ENCODE measurements at regions not wholly inside any gene's neighbourhood (a gene's known extent, or its start where the extent isn't known, plus 50 kb on each side); places are given as distances from the start of the nearest gene placed in this dataset.

DNA sequence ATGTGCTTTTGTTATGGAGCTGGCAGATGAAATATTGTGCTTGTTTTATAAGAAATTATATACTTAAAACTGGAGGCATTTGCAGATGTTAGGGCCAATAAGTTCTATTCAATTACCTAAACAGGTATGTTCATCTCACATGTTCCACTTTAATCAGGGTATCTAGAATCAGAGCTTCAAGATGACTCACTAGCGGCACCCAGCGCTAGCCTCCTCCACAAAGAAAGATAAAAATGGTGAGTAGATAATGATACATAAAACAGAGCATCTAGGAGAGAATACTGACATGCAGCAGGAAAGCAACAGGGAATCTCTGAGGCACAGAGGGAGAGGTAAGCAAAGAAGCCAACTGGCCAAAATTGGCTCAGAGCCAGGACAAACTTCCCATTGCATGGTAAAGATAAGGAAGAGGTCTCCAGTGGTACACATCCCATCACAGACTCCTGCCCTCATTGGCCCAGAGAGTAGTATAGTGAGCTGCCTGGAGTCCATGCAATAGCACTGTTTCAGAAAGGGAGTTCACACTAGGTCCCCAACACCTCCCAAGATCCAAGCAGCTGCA is 200.7 kb upstream of the SPTLC3 start:
- intact Hi-C loops (cut with micrococcal nuclease) = no loop called here
- Mint-ChIP-seq H3K4me1 (ENCODE audit: low read depth) (no peaks in the 10 kb centered on the region), H3K36me3 (ENCODE audit: low read depth) (no peaks in the 10 kb centered on the region), H3K27ac (no peak overlapping the region), H3K4me3 (no peak overlapping the region), H3K9me3 (peaks cover 50% of the 10 kb centered on the region), H3K27me3 (no peaks in the 10 kb centered on the region)

DNA sequence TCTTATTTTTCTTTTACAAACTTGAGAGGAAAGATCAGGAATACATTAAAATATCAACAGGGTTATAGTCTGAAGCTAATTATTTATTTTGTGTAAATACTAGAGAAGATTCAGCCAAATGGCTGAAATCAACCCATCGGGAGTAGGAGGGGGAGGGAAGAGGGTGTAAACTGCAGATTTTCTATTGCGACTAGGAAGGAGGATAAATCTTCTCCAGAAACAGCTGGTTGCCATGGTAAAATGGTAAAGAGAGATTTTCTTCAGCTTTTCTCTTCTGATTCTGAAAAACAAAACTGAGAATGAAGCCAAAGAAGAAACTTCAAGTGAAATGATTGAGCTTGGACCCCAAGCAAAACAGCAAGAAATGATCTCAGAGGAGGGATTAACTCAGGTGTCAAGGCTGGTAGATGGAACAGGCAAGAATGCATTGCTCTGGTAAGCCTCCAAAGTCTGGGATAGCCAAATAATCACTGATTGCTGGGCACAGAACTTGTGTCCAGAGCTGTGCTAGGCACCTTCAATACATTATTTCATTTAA is 193.5 kb upstream of the SPTLC3 start:
- Mint-ChIP-seq H3K4me3 (no peak overlapping the region), H3K36me3 (ENCODE audit: low read depth) (no peaks in the 10 kb centered on the region), H3K27me3 (no peaks in the 10 kb centered on the region), H3K4me1 (ENCODE audit: low read depth) (no peaks in the 10 kb centered on the region), H3K9me3 (peaks cover 15% of the 10 kb centered on the region), H3K27ac (no peak overlapping the region)
- intact Hi-C loops (cut with micrococcal nuclease) = no loop called here

DNA sequence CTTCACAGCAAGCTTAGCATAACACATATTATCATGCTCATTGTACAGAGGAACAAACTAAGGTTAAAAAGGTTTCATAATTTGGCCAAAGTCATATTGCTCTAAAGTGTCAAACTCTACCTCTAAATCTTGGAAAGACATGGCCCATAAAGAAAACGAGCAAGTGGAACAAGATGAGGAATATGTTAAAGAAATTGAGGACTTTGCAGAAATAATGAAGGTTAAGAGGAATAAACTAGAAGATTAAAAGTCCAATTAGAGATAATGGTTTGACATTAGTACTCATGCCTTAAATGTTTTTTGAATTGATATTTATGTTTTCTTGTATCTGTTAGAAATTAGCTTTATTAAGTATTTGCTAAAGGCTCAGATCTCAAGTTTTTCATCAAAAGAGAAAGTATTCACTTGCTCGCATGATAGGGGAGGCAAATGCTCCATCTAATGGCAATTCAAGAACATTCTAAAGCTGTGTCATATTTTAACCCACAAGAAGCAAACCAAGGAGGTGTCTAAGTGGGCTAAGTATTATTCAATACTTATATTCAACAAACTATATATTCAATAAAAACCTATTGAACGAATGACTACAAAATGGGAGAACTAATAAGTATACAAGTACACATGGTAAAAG is 192.9 kb upstream of the SPTLC3 start:
- no peaks in the 10 kb centered on the region for H3K36me3 Mint-ChIP-seq (ENCODE audit: low read depth)
- no peak overlapping the region for H3K4me3 Mint-ChIP-seq
- H3K27ac Mint-ChIP-seq = no peak overlapping the region
- no peaks in the 10 kb centered on the region for H3K27me3 Mint-ChIP-seq
- H3K4me1 Mint-ChIP-seq (ENCODE audit: low read depth) = no peaks in the 10 kb centered on the region
- intact Hi-C loops (cut with micrococcal nuclease) = no loop called here
- H3K9me3 Mint-ChIP-seq = peaks cover 9% of the 10 kb centered on the region

DNA sequence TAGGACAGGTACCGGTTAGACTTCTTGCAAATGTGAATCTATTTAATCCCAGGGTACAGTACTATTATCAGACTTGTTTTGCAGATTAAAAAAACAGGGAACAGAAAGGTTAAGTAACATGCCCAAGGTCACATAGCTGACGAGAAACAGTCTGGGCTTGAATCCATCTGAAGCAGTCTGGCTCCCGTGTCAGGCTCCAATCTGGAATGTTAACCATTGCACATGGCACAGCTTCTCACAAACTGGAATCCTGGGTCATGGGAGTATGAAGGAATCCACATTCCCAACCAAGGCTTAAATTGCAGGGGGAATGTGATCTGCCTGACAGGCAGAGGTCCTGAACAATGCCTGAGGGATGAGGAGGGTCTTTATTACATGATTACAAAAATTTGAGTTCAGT is 187.5 kb upstream of the SPTLC3 start:
- Mint-ChIP-seq H3K36me3 (ENCODE audit: low read depth) (no peaks in the 10 kb centered on the region), H3K4me3 (no peak overlapping the region), H3K9me3 (no peaks in the 10 kb centered on the region), H3K4me1 (ENCODE audit: low read depth) (no peaks in the 10 kb centered on the region), H3K27me3 (no peaks in the 10 kb centered on the region), H3K27ac (no peak overlapping the region)
- intact Hi-C loops (cut with micrococcal nuclease) = no loop called here

DNA sequence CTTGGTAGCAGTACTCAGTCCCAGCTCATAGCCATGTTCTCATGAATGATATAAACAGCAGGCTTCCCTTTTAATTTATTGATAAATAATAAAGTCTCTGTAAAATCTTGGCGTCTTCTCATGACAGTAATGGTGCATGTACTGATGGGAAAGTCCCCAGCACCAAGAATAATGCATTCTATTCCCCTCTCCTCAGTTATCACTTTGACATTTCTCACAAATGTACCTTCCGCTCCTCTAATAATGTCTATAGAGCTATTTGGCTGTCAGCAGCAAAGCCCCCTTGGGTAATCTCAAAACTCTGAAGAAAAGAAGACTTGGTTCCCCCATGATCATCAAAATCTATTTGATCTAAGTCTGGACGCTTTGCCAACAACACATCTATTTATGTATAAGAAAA is 185.0 kb upstream of the SPTLC3 start:
- no peaks in the 10 kb centered on the region for H3K9me3 Mint-ChIP-seq

DNA sequence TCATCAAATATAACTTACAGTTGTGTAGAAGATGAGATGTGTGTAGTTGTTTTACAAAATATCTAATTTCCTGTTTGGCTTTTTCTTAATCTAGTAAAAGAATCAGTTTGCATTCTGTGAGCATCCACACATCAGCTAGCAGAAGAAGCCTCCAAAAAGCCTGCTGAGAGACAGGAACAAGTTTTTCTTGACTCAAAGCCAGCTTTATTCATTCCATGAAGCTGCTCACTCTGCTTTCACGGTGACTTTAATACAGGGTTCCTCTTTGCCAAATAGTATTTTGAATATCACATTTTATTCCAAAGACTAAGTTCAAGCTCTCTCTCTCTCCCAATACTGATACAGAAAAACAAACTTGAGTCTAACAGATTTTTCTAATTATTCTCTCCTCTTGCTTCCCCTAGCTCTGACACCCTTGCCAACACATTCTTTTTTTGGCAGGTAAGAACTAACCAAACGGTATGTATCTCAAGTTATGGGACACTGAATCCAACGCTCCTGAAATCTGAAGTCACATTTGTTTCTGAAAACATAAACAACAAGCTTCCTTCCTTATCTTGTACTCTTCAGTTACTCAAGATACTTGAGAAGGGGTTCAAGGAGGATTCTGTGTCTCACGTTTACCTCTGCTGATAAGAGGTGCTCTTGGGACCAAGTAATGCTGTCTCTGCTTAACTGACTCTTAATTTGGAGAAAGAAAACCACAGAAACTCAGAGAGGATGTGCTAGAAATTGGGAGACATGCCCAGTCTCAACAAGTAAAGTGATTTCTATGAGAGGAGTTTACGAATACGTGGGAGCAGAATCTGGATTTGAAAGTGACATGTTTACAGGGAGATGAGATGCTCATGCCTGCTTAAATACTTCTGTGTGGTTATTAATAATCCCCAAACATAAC is 184.2 kb upstream of the SPTLC3 start:
- no peaks in the 10 kb centered on the region for H3K27me3 Mint-ChIP-seq
- intact Hi-C loops (cut with micrococcal nuclease) = no loop called here
- no peaks in the 10 kb centered on the region for H3K4me1 Mint-ChIP-seq (ENCODE audit: low read depth)
- no peaks in the 10 kb centered on the region for H3K9me3 Mint-ChIP-seq
- H3K4me3 Mint-ChIP-seq = no peak overlapping the region
- H3K36me3 Mint-ChIP-seq (ENCODE audit: low read depth) = no peaks in the 10 kb centered on the region
- no peak overlapping the region for H3K27ac Mint-ChIP-seq

More for the DNA sequence above, 185.0 kb upstream of the SPTLC3 start:
- no peak overlapping the region for H3K4me3 Mint-ChIP-seq
- no peaks in the 10 kb centered on the region for H3K27me3 Mint-ChIP-seq
- H3K4me1 Mint-ChIP-seq (ENCODE audit: low read depth) = no peaks in the 10 kb centered on the region
- H3K36me3 Mint-ChIP-seq (ENCODE audit: low read depth) = no peaks in the 10 kb centered on the region
- H3K27ac Mint-ChIP-seq = no peak overlapping the region
- intact Hi-C loops (cut with micrococcal nuclease) = no loop called here

DNA sequence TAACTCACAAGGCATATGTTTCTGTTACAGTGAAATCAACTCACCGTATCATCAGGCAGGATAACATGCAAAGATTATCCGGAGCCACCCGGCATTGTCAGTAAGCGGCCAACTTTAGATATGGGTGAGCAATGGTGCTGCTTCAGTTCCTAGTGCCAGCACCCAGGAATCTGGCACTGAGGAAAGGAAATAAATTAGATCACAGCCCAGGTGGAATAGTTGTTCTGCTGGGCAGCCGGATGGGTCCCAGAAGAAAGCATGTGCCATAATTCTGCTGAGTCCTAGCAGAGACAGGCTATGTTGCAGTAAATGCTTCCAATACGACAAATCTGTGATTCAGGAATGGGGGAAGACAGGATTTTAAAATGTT is 183.6 kb upstream of the SPTLC3 start:
- Mint-ChIP-seq H3K27ac (no peak overlapping the region), H3K36me3 (ENCODE audit: low read depth) (no peaks in the 10 kb centered on the region), H3K27me3 (no peaks in the 10 kb centered on the region), H3K9me3 (no peaks in the 10 kb centered on the region), H3K4me3 (no peak overlapping the region), H3K4me1 (ENCODE audit: low read depth) (no peaks in the 10 kb centered on the region)
- intact Hi-C loops (cut with micrococcal nuclease) = no loop called here

DNA sequence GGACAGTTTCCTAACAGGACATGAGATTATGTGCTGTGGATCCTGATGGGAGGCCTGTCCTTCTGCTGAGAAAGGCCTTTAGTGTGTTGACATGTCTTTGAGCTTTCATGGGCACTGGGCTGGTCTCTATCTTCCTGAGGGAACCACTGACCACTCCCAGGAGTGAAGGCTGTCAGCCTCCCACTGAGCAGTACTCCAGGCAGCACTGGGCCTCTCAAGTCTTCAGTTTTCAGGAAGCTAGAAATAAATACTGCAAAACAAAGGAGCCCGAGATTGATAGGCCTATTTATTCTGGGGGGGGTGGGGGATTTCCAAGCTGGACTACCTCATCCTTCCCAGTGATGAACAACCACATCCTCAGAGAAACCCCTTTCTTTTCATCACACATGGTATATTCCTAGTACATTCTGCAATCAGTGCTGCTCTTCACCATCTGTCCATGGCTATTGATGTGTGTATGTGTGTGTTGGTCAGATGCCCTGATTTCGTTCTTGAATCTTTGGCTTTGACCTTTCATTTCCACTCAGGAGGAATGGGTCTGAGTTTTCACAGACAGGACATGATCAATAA is 180.9 kb upstream of the SPTLC3 start:
- H3K27ac Mint-ChIP-seq = no peak overlapping the region

DNA sequence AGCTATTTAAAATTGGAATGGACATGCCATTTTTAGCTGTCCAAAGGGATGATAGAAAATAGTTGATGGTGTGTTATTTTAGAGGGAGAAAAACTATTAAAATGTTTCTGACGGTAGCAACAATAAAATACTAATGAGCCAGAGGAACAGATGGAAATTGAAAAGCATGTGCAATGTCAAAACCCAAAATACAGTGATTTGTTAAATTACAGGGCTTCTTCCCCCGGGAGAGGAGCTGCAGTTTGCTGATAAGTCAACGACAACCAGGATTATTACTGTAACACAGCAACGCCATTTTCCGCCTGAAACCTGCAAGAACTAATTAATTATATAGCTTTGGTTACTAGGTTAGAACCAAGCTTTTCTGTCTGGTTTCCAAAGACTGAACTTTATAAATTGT is 179.6 kb upstream of the SPTLC3 start:
- Mint-ChIP-seq H3K36me3 (ENCODE audit: low read depth) (no peaks in the 10 kb centered on the region), H3K4me3 (no peak overlapping the region), H3K9me3 (no peaks in the 10 kb centered on the region), H3K4me1 (ENCODE audit: low read depth) (no peaks in the 10 kb centered on the region), H3K27ac (no peak overlapping the region), H3K27me3 (no peaks in the 10 kb centered on the region)
- intact Hi-C loops (cut with micrococcal nuclease) = no loop called here

More for the DNA sequence above, 180.9 kb upstream of the SPTLC3 start:
- Mint-ChIP-seq H3K9me3 (no peaks in the 10 kb centered on the region), H3K36me3 (ENCODE audit: low read depth) (no peaks in the 10 kb centered on the region), H3K27me3 (no peaks in the 10 kb centered on the region), H3K4me3 (no peak overlapping the region), H3K4me1 (ENCODE audit: low read depth) (no peaks in the 10 kb centered on the region)
- intact Hi-C loops (cut with micrococcal nuclease) = no loop called here

DNA sequence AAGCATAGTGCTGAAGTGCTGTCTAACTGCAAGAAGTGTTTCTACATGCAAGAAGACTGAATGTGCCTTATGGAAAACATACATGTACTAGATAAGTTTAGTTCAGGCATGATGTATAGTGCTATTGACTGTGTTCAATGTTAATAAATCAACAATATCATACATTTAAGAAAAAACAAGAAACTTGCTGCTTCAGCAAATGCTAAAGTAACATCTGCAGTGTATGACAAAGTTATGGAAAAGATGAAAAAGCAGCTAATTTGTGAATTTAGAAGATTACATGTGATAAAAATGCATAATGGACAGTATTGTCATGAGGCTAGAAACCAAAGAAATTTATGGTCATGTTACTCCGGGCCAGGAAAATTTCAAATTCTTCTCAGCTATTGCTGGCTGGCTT is 174.9 kb upstream of the SPTLC3 start:
- Mint-ChIP-seq H3K4me3 (no peak overlapping the region), H3K36me3 (ENCODE audit: low read depth) (no peaks in the 10 kb centered on the region), H3K27me3 (no peaks in the 10 kb centered on the region), H3K4me1 (ENCODE audit: low read depth) (no peaks in the 10 kb centered on the region), H3K9me3 (no peaks in the 10 kb centered on the region), H3K27ac (no peak overlapping the region)
- intact Hi-C loops (cut with micrococcal nuclease) = no loop called here

DNA sequence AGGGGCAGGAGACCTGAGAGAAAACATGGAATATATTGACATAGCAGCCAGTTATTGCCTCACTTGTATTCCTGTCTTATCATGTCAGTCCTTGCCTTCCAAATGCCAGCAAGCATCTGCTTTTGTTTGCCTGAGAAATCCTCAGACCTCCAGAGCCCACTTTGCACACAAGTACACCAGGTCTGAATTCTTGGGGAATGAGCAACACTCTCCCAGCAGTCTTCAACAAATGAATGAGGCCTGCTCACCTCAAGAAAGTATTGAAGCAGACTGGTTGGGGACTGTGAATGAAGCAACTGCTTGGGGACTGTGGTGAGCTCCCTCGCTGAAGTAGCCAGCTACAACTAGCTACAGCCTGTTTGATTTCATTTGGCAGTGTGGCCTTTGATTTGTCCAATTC is 172.8 kb upstream of the SPTLC3 start:
- intact Hi-C loops (cut with micrococcal nuclease) = no loop called here
- Mint-ChIP-seq H3K4me3 (no peak overlapping the region), H3K27me3 (no peaks in the 10 kb centered on the region), H3K36me3 (ENCODE audit: low read depth) (no peaks in the 10 kb centered on the region), H3K4me1 (ENCODE audit: low read depth) (no peaks in the 10 kb centered on the region), H3K27ac (no peak overlapping the region), H3K9me3 (no peaks in the 10 kb centered on the region)

DNA sequence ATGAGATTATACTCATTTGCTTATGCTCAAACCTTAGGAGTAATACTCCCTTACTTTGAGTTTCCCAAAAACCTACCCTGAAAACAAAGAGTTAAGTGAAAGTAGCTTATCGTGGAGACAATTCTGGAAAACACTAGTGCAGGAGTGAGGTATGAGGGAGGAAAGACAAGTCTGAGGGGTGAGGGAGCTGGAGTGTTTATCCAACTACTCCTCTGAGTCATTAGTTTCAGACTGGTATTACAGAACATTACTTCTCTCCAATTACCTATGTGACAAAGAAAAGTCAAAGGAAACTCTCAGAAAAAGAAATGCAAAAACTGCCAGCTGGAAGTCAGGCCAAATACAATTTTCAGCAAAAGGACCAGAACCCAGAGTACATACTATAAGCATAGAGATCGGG is 171.1 kb upstream of the SPTLC3 start:
- intact Hi-C loops (cut with micrococcal nuclease) = no loop called here
- Mint-ChIP-seq H3K4me1 (ENCODE audit: low read depth) (no peaks in the 10 kb centered on the region), H3K36me3 (ENCODE audit: low read depth) (no peaks in the 10 kb centered on the region), H3K27me3 (no peaks in the 10 kb centered on the region), H3K4me3 (no peak overlapping the region), H3K9me3 (no peaks in the 10 kb centered on the region), H3K27ac (no peak overlapping the region)

DNA sequence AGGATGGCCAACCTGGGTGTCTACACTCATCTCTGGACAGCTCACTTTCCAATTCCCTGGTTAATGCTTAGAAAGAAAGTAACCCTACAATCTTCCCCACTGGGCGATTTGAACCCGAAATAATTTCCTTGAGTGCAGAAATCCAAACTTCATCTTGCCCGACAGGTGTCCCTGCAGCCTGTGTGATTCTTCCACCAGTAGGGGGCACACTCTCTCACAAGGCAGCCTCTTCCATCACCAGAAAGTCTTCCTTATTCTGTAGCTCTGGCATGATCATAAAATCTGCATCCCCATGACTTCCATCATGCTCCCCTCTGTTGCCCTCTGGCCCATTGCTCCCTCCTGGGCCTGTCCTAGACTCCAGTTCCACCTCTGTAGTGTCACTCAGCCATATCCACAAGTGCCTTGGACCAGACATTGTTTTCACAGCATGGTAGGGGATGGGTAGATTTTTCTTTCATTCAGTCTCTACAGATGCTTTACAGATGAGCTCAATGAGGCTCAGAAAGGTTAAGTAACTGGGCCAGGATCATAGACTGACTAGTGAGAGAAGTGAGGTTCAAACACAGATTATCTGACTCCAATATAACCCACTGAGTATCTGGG is 170.4 kb upstream of the SPTLC3 start:
- no peaks in the 10 kb centered on the region for H3K36me3 Mint-ChIP-seq (ENCODE audit: low read depth)
- no peaks in the 10 kb centered on the region for H3K4me1 Mint-ChIP-seq (ENCODE audit: low read depth)
- H3K4me3 Mint-ChIP-seq = no peak overlapping the region
- no peaks in the 10 kb centered on the region for H3K27me3 Mint-ChIP-seq
- intact Hi-C loops (cut with micrococcal nuclease) = no loop called here
- H3K9me3 Mint-ChIP-seq = no peaks in the 10 kb centered on the region
- H3K27ac Mint-ChIP-seq = no peak overlapping the region

DNA sequence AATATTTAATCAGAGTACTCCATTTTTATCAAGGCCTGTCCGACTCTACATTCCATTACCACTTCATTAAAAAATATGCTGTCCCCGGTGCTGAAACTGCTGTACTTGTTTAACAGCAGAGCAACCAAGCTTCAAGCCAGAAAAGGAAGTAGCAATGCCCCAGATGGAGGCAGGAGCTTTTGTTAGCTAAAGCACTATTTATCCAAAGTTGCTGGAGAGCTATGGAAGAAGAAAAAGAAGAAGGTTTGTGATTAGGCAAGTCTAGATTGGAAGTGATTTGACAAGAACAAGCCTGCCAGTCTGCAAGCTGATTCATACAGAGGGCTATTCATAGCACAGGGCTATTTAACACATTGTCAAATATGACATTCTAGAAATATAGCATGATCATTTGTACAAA is 160.9 kb upstream of the SPTLC3 start:
- Mint-ChIP-seq H3K4me1 (ENCODE audit: low read depth) (no peaks in the 10 kb centered on the region), H3K27ac (no peak overlapping the region), H3K27me3 (no peaks in the 10 kb centered on the region), H3K4me3 (no peak overlapping the region), H3K36me3 (ENCODE audit: low read depth) (no peaks in the 10 kb centered on the region), H3K9me3 (no peaks in the 10 kb centered on the region)
- intact Hi-C loops (cut with micrococcal nuclease) = no loop called here
